GM12865 (cell line): ENCODE measurements at regions not wholly inside any gene's neighbourhood (a gene's known extent, or its start where the extent isn't known, plus 50 kb on each side); places are given as distances from the start of the nearest gene placed in this dataset.

Source experiments
- DNase-seq: peaks from one replicate; pipeline ENCODE4 v3.0.0; 2010; ENCODE audit warnings: low read depth
- H3K4me3 ChIP-seq: 2 replicates; pipeline ENCODE4 v1.5.1; 2011; ENCODE audit warnings: mild to moderate bottlenecking, low read depth, low read length, control low read depth
- CTCF ChIP-seq: IDR thresholded peaks from 2 replicates; pipeline ENCODE4 v1.5.1; 2011; ENCODE audit warnings: low read length, control low read depth, low read depth, inconsistent platforms; ENCODE audit not compliant: insufficient read depth; ENCODE audit errors: missing control alignments

DNA sequence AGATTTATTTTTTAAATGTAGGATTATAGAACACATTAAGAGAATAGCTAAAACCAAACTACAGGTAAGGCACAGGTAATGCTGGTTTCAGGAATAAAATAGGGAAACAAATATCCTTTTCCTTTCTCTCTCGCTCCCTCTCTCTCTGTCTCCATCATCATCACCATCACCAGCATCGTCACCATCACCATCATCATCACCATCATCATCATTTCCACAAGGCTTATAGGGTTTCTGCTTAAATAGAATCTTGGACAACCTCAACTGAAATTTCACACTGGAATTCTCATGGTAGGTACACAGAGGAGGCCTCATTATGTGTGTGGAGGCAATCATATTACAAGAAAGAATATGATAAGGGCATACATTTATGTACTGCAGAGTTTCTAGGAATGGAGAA lies 823.6 kb downstream of the MAFB start:
- no peak for DNase-seq
- no peak overlapping the region for H3K4me3 ChIP-seq
- TF ChIP-seq CTCF, result no peak

GRCh38 chr20:39862470-39862891 lies 826.6 kb downstream of the MAFB start:
- H3K4me3 ChIP-seq, result no peak overlapping the region
- no peak for DNase-seq
- no peak for TF ChIP-seq CTCF

DNA sequence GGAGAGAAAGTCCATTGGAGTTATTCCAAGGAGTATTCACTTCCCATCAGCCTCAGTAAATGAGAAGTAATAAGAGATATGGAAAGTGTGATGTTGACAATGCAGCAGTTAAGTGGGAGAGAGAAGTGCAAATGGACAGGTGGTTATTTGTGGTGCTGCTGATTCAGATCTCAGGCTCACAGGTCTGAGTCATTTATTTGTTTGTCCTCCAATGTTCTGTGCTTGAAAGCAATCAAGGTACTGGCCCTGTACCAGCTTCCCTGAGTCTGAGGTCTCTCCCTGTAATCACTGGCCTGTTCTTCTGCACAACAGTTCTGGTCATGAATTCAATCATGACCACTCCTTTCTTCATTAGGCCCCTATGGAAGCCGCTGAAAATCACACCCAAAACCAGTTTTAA lies 827.7 kb downstream of the MAFB start:
- H3K4me3 ChIP-seq, result no peak overlapping the region
- no peak for DNase-seq
- TF ChIP-seq CTCF, result no peak

- TF ChIP-seq CTCF, result no peak
- DNase-seq, result no peak
Observed at GRCh38 chr20:39857835-39858234, 831.2 kb downstream of the MAFB start.

GRCh38 chr20:39857187-39857586 lies 831.8 kb downstream of the MAFB start:
- DNase-seq, result no peak
- TF ChIP-seq CTCF, result no peak
- H3K4me3 ChIP-seq, result no peak overlapping the region

More at GRCh38 chr20:39857835-39858234, 831.2 kb downstream of the MAFB start:
- no peak overlapping the region for H3K4me3 ChIP-seq

GRCh38 chr20:39855799-39856198 lies 833.2 kb downstream of the MAFB start:
- DNase-seq, result no peak
- H3K4me3 ChIP-seq, result no peak overlapping the region
- no peak for TF ChIP-seq CTCF

DNA sequence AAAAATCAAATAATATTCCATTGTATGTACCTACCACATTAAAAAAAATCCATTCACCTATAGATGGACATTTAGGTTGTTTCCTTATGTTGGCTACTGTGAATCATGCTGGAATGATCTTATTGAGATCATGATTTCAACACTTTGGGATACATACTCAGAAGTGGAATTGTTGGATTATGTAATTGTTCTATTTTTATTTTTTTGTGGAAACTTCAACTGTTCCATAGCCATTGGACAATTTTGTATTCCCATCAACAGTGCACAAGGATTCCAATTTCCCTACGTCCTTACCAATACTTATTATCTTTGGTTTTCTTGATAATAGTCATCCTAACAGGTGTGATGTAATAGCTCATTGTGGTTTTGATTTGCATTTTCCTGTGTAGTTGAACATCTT lies 834.0 kb downstream of the MAFB start:
- H3K4me3 ChIP-seq, result no peak overlapping the region
- TF ChIP-seq CTCF, result no peak
- no peak for DNase-seq
